Ureter (tissue), 1 donor: ENCODE measurements at regions not wholly inside any gene's neighbourhood (a gene's known extent, or its start where the extent isn't known, plus 50 kb on each side); places are given as distances from the start of the nearest gene placed in this dataset.

ENCODE experiments used
- DNase-seq: peaks from one replicate; pipeline ENCODE4 v3.0.0-alpha.2; 2020; ENCODE audit warnings: low spot score
- donor health status: DM: yes; HTN: yes; CAD: no.

DNA sequence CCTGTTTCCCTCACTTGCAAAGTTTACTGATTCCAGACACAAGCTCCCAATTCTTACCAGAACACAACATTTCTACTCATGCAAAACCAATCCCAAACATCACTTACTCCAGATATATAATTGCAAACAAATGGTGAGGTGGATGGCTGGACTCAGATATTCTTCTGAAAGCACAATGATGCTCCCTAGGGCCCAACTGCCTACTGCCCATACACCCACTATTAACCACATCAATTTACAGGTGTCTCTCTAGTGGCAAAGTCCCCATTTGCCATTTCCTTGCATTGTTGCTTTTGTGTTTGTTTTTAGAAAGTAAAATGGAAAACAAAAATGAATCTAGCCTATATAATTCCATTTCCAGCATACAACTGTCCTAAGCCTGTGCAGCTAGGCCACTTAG, 320.9 kb upstream of the PRDM1 start:
- no peak for DNase-seq

DNA sequence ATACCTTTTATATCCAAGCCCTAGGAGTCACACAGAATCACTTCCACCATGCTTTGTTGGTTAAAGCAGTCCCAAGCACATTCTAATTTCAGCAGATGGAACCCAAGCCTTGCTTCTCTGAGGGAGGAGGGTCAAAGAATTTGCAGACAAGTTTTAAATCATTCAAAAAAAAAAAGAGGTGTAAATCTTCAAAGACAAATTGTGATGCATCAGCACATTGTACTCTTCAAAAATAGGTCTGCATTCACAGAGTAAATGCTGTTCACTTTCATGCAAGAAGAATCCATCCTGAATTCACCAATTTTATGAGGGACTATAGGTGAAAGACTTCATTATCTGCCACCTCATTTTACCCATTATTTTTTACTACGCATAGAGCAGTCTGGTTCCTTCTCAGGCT, 321.8 kb upstream of the PRDM1 start:
- DNase-seq: no peak

DNA sequence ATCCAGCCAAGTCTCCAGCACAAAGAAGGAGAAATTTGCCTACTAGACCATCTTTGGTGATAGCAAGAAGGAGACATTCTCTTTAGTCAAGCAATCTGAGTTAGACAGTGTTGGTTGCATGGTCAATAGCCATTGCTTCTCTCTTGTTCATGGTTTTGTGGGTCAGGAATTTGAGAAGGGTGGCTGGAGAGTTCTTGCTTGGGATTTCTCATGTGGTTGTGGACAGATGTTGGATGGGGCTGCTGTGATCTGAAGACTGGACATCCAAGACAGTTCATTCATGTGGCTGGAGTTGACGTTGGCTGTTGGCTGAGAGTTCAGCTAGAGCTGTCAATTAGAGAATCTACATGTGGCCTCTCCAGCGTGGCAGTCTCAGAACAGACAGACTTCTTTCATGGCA, 322.3 kb upstream of the PRDM1 start:
- DNase-seq: no peak

DNA sequence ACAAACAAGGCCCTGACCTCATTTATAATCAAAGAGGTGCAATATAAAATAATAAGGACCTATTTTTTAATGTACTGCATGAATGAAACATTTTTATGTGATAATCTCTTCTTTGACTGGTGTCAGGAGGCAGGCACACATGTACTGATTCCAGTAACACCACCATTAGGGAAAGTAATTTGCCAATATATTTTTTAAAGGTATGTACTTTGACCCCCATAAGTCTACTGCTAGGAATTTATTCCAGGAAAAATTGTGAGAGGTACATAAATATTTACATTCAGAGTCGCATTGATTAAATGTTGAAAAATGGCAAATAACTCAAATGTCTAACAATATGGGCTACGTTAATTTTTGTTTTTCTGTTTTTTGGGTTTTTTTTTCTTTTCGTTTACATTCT, 325.4 kb upstream of the PRDM1 start:
- DNase-seq: no peak

DNA sequence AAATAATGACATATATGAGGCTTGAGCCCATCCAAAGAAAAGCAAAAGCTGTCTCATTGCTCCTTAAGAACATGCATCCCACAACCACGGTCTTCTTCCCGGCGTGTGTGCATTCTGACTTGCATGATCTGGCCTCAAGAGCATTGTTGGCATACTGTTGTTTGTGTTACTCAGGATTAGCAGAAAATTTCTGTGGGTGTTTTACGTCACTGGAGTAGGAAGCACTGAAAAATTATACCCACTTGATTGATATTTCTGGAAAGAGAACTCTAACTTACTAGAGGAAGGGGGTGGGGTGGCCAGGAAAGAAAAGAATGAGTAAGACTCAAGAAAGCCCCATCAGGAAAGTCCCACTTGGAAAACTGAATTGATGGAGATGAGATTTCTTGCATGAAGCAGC, 326.2 kb upstream of the PRDM1 start:
- DNase-seq: no peak

DNA sequence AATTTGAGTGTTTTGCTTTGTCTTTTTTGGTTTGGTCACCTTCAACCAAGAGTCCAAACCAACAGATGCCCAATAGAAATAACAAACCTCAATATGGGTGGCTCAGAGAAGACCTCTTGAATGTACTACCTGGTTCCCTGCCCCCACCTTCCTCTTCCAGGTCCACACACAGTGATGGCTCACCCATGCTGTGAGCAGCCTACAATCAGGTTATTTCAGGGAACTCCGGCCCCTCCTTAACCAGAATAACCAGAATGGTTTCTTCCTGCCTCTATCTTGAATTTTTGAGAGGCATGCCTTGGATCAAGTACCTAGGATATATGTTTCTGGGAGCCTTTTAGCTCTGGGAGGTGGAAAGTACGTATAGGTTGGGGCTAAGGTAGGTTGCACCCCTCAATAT, 327.1 kb upstream of the PRDM1 start:
- DNase-seq: peak; percentile 58

DNA sequence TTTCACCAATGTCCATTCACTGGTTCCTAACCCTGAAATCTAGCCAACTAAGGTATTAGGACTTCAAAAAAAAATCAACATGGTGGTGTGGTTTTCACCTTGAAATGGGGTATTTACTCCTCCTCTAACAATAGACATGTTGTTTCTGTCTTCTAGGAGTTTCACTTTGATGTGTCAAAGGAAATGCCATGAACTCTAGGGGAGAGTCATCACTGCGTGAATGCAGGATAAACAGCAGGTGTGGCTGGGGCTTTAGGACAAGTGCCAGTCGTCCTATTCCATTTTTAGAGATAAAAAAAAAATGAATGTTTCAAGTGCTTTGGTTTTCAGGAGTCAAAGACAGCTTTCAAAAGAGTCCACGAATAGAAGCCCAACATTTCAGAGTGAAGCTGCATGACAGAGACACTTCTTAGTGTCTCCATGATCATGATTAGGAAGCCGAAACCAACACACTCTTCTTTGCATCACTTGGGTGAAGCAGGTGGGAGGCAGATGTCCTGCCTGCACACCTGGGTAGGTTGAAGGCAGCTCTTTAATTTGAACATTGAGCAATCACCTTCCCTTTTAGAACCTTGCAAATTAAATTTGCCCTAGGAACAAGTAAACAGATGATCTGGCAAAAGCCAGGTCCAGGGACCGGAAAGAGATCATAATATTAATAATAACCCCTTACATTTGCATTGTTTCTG, 328.5 kb upstream of the PRDM1 start:
- DNase-seq: no peak

DNA sequence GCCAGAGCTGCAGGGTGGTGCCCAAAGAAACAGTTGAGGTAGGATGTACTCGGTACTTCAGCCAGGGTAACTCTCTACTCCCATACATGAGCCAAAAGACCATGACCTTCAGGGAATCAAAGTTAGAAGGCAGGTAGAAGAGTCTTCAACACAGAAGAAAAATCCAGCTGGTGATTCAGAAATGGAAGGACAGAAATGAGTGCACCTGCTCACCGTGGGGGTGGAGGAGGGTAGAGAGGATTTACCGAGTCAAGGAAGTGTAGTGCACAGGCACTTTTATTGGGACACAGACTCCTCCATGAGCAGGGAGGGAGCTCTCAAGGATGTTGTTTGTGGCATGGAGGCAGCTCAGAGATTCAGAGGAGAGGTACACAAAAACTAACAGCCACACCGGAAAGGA, 330.3 kb upstream of the PRDM1 start:
- DNase-seq: no peak

DNA sequence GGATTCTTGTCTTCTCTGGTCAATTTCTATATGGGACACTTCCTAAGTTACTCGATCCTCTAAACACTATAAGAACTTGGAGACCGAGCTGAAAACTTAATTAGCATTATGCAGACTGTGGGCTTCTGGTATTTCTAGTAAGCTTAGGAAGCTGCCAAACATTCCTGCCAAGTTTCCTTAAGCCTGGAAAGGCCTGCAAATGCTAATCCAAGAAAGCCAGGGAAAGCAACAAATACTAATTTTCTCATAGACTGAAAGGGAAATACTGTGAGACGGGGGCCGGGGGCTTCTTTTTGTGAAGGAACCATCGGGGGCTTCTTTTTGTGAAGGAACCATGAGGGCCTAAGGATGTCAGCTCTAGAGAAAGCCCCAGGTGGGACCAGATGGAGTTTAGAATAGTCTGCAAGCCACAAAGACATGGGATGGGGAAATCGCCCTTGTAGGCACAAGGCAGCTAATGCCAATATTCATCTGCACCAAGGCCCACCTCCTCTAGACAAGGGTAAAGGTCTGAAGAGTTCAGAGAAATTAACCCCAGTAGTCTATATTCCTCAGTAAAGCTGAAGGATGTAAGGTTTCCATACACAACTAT, 332.4 kb upstream of the PRDM1 start:
- DNase-seq: no peak

DNA sequence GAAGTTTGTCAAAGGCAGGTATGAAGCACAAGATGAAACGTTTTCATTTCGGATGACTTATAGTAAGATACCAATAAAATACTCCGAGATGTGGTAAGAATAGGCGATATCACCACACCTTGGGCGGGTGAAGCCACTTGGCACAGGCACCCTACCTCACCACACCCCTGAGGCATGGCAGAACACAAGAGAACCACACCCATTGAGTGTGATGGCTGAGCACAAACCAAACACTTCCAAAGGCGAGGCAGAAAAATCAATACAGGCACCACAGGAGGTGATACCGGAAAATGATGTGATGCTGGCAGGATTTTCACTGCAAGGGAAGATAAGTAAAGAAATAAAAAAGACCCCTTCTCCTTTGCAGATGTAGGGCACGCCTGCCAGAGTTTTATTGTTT, 332.9 kb upstream of the PRDM1 start:
- DNase-seq: no peak

DNA sequence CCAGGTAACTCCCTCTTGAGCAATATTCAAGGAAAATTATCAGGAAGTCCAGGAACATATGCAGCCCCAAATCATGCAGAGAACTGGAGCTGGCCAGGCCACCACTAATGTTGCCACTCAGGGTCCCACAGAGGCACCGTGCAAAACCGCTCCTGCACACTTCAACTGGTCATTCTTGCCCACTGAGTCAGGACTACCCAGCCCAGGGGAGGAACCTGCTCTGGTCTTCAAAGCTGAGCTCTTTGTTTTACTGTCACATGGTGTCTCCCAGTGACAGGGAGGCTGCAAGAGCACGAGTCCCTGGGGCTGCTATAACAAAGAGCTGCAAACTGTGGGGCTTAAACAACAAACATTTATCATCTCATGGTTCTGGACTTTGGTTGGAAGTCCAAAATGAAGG, 336.0 kb upstream of the PRDM1 start:
- DNase-seq: no peak

DNA sequence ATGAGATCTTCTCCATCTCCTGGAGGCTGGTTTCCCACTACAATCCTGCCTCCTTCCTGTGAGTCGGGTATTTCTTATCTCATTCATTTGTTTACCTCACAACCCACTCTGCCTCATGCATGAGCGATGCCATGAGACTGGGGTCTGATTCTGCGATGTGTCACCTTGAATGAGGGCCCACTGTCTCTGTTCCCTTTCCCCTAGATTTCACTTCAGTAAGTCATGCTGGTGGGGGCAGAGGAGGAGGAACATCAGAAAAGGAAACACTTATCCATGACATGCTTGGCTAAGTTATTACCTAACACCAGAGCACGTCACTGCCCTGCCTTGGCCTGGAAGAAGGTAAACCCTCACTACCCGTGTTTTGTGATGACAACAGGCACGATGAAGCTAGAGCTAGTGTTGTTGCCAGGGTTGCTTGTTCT, 337.4 kb upstream of the PRDM1 start:
- DNase-seq: no peak

DNA sequence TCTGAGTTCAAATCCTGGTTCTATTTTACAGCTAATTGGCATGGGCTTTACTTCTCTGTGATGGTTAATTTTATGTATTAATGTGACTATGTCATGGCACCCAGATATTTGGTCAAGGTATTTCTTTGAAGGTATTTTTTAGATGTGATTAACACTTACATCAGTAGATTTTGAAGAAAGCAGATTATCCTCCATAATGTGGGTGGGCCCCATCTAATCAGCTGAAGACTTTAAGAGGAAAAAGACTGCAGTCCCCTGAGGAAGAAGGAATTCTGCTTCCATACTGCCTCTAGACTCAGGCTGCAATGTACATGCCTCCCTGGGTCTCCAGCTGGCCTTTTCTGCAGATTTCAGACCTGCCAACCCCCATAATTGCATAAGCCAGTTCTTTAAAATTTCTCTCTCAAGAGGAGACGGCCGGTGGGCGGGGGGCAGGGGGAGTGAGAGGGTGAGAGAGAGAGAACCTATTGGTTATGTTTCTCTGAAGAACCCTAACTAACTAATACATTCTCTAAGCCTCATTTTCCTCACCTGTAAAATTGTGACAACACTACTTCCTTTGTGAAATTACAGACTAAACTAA, 338.2 kb upstream of the PRDM1 start:
- DNase-seq: no peak

DNA sequence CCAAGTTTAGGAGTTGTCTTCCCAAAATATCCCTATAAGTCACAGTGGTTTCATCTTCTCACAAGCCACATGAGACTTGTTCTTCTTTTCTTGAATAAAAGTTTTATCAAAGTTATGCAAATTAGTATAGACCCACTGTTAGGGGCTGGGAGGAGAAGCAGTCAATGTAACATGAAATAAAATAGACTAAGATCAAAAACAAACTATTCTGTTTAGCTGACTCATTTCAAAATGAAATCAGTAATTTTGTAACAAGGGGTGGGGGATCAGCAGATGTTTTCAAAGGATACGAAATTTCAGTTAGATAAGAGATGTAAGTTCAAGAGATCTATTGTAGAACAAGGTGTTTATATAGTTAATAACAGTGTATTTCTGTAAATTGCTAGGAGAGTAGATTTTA, 339.6 kb upstream of the PRDM1 start:
- no peak for DNase-seq

DNA sequence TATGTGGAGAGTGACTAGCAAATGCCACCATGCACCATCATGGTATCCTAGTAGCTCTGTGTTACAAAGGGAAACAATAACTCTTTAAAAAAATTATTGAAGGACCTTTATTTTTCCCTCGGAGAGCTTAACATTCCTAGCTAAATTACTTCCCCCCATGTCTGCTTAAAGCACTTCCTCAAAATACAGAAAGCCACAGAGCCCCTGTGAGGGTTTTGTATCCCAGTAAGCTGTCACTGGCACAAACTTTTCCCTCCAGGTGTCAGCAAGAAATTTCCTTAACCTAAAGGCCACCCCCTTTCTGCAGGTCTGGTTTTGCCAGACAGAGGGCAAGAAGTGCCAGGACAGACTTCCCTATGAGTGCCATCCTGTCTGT, 340.0 kb upstream of the PRDM1 start:
- DNase-seq: no peak

DNA sequence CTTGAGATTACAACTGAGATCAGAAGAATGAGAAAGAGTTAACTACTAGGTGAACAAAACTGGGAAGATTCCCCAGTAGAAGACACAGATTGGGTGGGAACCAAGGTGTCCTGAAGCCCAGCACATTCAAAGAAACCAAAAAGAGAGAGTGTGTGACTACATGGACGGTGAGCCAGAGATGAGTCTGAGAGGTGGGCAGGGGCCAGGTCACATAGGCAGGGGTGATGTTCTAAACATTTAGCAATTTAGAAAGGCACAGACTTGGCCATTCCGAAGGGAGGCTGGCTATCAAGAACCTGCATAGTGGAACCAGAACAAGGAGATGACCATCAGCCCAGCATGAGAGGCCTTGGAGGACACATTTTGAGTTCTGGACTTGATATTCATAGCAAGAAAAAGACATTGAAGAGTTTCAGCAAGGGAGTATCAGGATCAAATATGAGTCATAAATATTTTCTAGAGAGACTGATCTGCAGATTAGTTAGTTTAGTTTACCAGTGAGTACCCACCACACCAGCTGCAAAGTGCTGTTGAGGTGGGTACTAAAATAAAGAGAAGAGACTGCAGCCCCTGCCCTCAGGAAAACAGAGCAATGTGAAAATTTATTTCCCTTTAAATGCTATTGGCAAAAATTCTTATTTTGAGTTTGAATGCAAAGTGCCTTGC, 340.5 kb upstream of the PRDM1 start:
- no peak for DNase-seq

DNA sequence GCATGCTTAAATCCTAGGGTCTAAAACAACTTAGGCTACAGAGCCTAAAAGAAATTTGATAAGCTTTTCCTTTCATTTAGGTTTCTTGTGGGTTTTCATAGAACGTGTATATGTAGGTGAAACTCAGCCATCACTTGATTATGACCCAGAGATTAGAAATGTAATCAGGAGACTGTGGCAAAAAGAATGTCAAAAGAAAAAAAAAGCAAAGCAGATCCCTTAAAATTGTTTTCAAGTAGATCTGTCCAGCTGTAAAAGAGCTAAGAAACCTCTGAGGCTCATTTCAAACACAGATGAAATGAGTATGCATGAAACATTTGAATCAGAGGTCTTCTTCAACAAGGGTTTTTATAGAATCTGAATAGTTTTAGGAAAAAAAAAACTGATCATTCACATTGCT, 341.3 kb upstream of the PRDM1 start:
- DNase-seq: no peak

DNA sequence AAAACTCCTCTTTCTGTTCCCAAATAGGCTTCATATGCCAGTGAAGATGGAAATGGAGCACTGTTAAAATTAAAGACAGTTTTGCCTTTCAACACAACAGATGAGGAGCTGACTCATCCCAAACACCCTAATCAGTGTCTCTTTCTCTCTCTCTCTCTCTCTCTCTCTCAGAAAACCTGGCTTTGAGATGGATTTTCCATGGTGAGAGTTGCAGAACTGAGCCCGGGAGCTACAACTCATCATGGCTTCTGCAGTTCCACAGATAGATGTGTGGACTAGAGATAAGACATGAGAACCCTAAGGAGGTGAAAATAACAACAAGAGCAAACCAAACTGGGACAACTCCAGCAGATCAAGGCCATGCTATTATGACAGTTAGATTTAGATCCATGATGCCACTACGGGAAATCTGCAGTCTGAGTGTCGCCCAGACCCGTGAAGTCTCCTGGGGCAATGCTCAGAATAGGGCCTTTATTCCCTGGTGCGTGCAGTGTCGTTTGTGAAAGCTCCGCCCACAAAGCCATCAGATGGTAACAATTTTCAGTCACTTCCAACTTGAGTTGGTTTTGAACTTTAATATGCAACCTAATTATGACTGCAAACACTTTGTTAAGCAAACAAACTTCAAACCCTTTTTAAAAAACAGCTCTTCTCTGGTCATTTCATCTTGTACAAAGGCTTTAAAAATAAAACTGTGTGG, 338.2 kb upstream of the PREP start:
- DNase-seq: no peak

DNA sequence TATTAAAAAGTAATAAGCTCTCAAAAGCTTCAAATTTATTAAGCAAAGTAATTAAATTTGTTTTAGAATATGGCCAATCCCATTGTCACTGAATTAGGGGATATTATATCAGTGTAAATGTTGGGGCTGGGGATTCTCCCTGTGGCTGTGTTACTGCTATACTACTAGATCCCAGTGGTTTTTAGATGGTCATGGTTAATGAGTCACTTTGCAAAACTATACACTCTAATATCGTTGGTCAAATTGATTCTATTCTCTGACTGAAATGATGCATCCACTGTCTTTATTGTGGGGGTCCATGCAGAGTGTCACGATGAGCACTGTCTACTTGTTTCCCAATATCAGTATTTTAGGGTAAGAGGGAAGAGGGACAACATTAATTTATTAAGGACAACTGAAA, 336.9 kb upstream of the PREP start:
- no peak for DNase-seq

DNA sequence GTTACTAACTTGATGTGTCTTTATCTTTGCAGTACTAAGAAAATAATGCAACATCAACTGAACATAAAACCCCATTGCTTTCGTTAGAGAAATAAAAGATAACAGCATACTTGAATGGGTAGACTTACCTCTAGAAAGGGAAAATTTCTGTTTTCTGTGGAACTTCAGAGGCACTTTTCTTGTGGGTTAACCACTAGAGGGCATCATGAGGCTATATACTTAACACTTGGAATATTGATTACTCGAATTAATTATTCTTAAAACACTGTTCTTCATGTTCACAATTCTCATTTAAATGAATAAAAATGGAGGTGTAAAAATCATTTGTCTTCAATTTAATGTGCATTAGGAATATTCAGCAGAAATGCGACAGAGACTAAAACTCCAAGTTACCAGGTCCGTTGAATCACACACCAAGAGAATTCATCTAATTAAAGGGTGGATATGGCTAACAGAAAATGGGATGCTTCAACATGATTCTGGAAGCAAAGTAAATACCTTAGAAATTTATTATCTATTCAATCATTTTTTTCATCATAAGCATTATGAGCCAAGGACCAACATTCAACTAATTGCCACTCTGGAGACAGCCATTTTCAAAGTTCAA, 330.8 kb upstream of the PREP start:
- no peak for DNase-seq

DNA sequence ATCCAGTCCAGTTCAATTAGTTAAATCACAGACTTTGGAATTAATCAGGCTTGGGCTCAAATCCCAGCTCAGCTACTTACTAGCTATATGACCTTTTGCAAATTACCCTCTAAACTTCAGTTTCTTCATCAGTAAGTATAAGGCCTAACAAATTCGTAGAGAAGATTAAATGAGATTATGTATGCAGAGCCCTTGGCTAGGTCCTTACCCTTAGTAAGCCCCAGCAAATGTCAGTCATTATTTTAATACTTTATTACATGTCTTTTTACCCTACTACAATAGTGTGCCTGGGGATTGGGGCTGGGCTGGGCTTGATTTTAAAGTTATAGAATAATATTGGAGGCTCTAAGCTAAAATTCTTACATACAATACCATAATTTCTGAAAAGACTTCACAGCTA, 326.1 kb upstream of the PREP start:
- no peak for DNase-seq
